ENCODE measurements at regions not wholly inside any gene's neighbourhood (a gene's known extent, or its start where the extent isn't known, plus 50 kb on each side); places are given as distances from the start of the nearest gene placed in this dataset.

- Histone ChIP-seq H3K4me1 (peaks cover 0 to 14% of the 10 kb centered on the region in 2 donors), H3K27ac (no peak overlapping the region), H3K4me3 (replicated peaks in 1 of 3) (no peak overlapping the region), H3K27me3 (no peaks in the 10 kb centered on the region), H3K9me3 (no peaks in the 10 kb centered on the region), H3K36me3 (no peaks in the 10 kb centered on the region)
- intact Hi-C loops (cut with DNase I), result no loop called here
- TF ChIP-seq CTCF (IDR thresholded peaks at IDR 0.05) (peak in 2 of 6 experiments; percentile 30 to 34), POLR2A (IDR thresholded peaks at IDR 0.05) (no peak)
- DNase-seq, result peak in 1 of 2 donors; percentile 19
- 2 to 4% methylated on average over 32 to 35 of the region's 35 CpGs for WGBS, 2 donors
Observed at GRCh38 chr20:1802385-1803060, 92.7 kb upstream of the SIRPA start.

- Histone ChIP-seq H3K4me3 (replicated peaks in 1 of 3) (no peak overlapping the region), H3K9me3 (no peaks in the 10 kb centered on the region), H3K4me1 (peaks cover 0 to 14% of the 10 kb centered on the region in 2 donors), H3K27ac (no peak overlapping the region), H3K27me3 (no peaks in the 10 kb centered on the region), H3K36me3 (no peaks in the 10 kb centered on the region)
- DNase-seq, result no peak
- intact Hi-C loops (cut with DNase I), result no loop called here
- TF ChIP-seq POLR2A (IDR thresholded peaks at IDR 0.05), result no peak
- no peak for TF ChIP-seq CTCF (IDR thresholded peaks at IDR 0.05)
- 30 to 40% methylated on average over 6 of the region's 6 CpGs for WGBS, 2 donors
Observed at GRCh38 chr20:1801929-1802306, 93.3 kb upstream of the SIRPA start.

DNA sequence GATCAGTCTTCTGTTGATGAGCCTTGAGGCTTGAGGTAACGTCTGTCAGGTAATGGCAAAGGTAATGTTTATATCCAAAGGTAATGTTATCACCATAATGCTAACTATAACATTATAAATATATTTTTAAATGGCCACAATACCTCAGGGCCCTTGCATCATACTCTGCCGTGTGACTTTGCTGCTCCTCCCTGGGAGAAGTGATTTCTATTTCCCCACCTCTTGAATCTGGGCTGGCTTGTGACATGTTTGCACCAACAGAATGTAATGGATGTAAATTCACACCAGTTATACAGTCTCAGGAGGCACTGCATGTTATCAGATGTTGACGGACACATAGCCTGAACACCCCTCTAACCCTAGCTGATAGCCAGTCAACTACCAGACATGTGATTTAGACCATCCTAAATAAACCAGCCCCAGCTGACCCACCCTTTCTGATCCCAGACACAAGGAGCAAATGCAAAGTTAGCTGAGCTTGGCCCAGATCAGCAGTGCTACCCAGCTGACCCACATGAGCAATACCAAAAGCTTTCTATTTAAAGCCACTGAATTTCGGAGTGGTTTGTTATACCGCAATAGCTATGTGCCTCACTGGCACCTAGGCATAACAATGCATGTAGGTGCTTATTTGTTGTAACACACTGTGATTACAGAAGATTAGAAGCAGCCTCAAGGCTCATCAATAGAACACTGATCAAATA lies 93.8 kb upstream of the SIRPA start:
- H3K27me3 ChIP-seq, result no peaks in the 10 kb centered on the region
- H3K9me3 ChIP-seq, result no peaks in the 10 kb centered on the region
- 82 to 85% methylated on average over 5 of the region's 5 CpGs for WGBS, 2 donors
- no peaks in the 10 kb centered on the region for H3K36me3 ChIP-seq
- no peak for TF ChIP-seq POLR2A (IDR thresholded peaks at IDR 0.05)
- no peak for TF ChIP-seq CTCF (IDR thresholded peaks at IDR 0.05)
- H3K27ac ChIP-seq, result no peak overlapping the region
- H3K4me3 ChIP-seq (replicated peaks in 1 of 3), result no peak overlapping the region
- peaks cover 0 to 14% of the 10 kb centered on the region in 2 donors for H3K4me1 ChIP-seq
- DNase-seq, result no peak
- intact Hi-C loops (cut with DNase I), result no loop called here

DNA sequence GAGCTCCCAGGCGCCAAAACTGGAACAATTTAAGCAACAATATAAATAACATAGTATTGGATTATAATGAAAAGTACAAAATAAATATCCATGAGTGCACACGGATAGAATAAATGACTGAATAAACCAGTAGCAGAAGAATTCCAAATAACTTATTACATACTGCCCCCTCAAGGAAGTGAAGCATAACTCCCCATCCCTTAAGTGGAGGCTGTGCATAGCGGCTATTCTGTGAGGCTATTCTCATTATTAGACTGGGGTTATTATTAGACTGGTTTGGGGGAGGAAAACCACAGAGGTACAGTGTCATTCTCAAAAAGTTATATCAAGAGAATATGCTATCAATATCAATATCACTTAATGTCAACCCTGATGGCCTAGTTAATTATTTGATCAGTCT lies 94.4 kb upstream of the SIRPA start:
- no peak overlapping the region for H3K4me3 ChIP-seq (replicated peaks in 1 of 3)

More for the DNA sequence above, 94.4 kb upstream of the SIRPA start:
- Histone ChIP-seq H3K4me1 (peaks cover 0 to 14% of the 10 kb centered on the region in 2 donors), H3K36me3 (no peaks in the 10 kb centered on the region), H3K27ac (no peak overlapping the region), H3K9me3 (no peaks in the 10 kb centered on the region), H3K27me3 (no peaks in the 10 kb centered on the region)
- 20 to 24% methylated on average over 3 of the region's 3 CpGs for WGBS, 2 donors
- TF ChIP-seq CTCF (IDR thresholded peaks at IDR 0.05) (peak in 1 of 6 experiments; percentile 5), POLR2A (IDR thresholded peaks at IDR 0.05) (no peak)
- DNase-seq, result no peak
- intact Hi-C loops (cut with DNase I), result no loop called here
